Ovary (tissue), 7 donors: ENCODE measurements at regions not wholly inside any gene's neighbourhood (a gene's known extent, or its start where the extent isn't known, plus 50 kb on each side); places are given as distances from the start of the nearest gene placed in this dataset.

Experiments
- DNase-seq, 5 donors: peaks; one replicate each; pipeline ENCODE4 v3.0.0-alpha.2; 2019 to 2020
- H3K27ac ChIP-seq, 2 donors: fragments of 200-600 bp; one replicate each; pipeline versions ENCODE4 v1.5.1 to v1.8.0; 2019 to 2022
- H3K27me3 ChIP-seq: fragments of 200-600 bp; one replicate; pipeline ENCODE4 v1.8.0; 2022
- H3K36me3 ChIP-seq: fragments of 200-600 bp; sonication (generic); one replicate; pipeline ENCODE4 v1.5.1; 2019
- H3K4me1 ChIP-seq: one replicate; pipeline ENCODE4 v1.8.1; 2013; ENCODE audit warnings: mild to moderate bottlenecking, moderate library complexity; ENCODE audit not compliant: insufficient read depth
- H3K4me3 ChIP-seq: fragments of 200-600 bp; sonication (generic); one replicate; pipeline ENCODE4 v1.5.1; 2017
- H3K9me3 ChIP-seq, 2 donors: fragments of 200-600 bp in 1 of 2; sonication (generic) in 1 of 2; one replicate each; pipeline versions ENCODE4 v1.5.1 to v1.8.1; 2013 to 2019; ENCODE audit warnings: mild to moderate bottlenecking in 1 of 2, moderate library complexity in 1 of 2
- CTCF ChIP-seq, 3 donors: fragments of 450-650 bp in 2 of 3; fragments of 200-600 bp in 1 of 3; IDR thresholded peaks; one replicate each; pipeline versions ENCODE4 v1.5.1 to v1.8.0; 2016 to 2022; ENCODE audit warnings: antibody characterized with exemption in 3 of 3, mild to moderate bottlenecking in 1 of 3
- EP300 ChIP-seq: sonication (generic); formaldehyde crosslinking; IDR thresholded peaks from one replicate; pipeline ENCODE4 v1.6.1; 2017; ENCODE audit warnings: antibody characterized with exemption
- POLR2A ChIP-seq: fragments of 450-650 bp; IDR thresholded peaks from one replicate; pipeline ENCODE4 v1.6.1; 2017; ENCODE audit warnings: antibody characterized with exemption, mild to moderate bottlenecking, moderate library complexity
- WGBS, 3 donors: extraction: QIAGEN DNeasy Blood & Tissue Kit in 1 of 3; methylation state at CpG; one replicate each; pipeline versions ENCODE4 v1.1.5 to v1.1.7; 2013 to 2017; 5-methylcytosine and 5-hydroxymethylcytosine counted together
- intact Hi-C, 4 donors: fragments of 100-400 bp; cut with DNase I; formaldehyde crosslinking; loops; one replicate each; pipeline versions ENCODE4 v1.11.0 to v1.15.1; 2022 to 2023
- donor health status: DM: no; HTN: no; CAD: no; lungs with moderate emphysema.
- donor health status: DM: no; HTN: no; CAD: no.
- donor health status: Bipolar disorder and iron deficiency.
- donor health status: DM: no; HTN: no; CAD: no.
- donor health status: DM: yes; HTN: yes; CAD: no.

- Histone ChIP-seq H3K27ac (no peak overlapping the region), H3K4me1 (peaks cover 3% of the 10 kb centered on the region), H3K4me3 (no peak overlapping the region), H3K27me3 (no peaks in the 10 kb centered on the region), H3K9me3 (no peaks in the 10 kb centered on the region), H3K36me3 (no peaks in the 10 kb centered on the region)
- 28 to 40% (median 31%) methylated on average over 10 of the region's 10 CpGs for WGBS, 3 donors
- peak in 4 of 5 donors; percentile 30 to 64 (median 38) for DNase-seq
- no peak for TF ChIP-seq CTCF (IDR thresholded peaks at IDR 0.05)
- no peak for TF ChIP-seq POLR2A
- no peak for TF ChIP-seq EP300
- intact Hi-C loops = loop anchor here in 1 of 4 donors (5.0 kb wide), 1 partner anchor 120 kb away; no protein-coding TSS in a partner anchor
These were observed 193.7 kb downstream of the INO80D start for GRCh38 chr2:205892251-205892655.

GRCh38 chr2:205889114-205889513, 196.9 kb downstream of the INO80D start:
- WGBS, 3 donors = 82 to 94% (median 92%) methylated on average over 3 of the region's 3 CpGs
- Histone ChIP-seq H3K36me3 (no peaks in the 10 kb centered on the region), H3K4me3 (no peak overlapping the region), H3K9me3 (no peaks in the 10 kb centered on the region), H3K27ac (no peak overlapping the region), H3K27me3 (no peaks in the 10 kb centered on the region), H3K4me1 (peaks cover 1% of the 10 kb centered on the region)
- intact Hi-C loops = loop anchor here (5.0 to 10.0 kb wide), 3 partner anchors 114 to 207 kb away; partner anchors contain the start of gene NRP2 (in 2 of the 4)
- TF ChIP-seq POLR2A (no peak), EP300 (no peak)
- DNase-seq = no peak

- WGBS, 3 donors = 75 to 86% (median 78%) methylated on average over 10 of the region's 10 CpGs
- no peaks in the 10 kb centered on the region for H3K9me3 ChIP-seq
- H3K36me3 ChIP-seq = no peaks in the 10 kb centered on the region
- TF ChIP-seq POLR2A = no peak
- TF ChIP-seq EP300 = no peak
- TF ChIP-seq CTCF (IDR thresholded peaks at IDR 0.05) = no peak
- no peak for DNase-seq
- H3K4me1 ChIP-seq = peaks cover 1% of the 10 kb centered on the region
- no peaks in the 10 kb centered on the region for H3K27me3 ChIP-seq
- no peak overlapping the region for H3K27ac ChIP-seq
- no peak overlapping the region for H3K4me3 ChIP-seq
- intact Hi-C loops = loop anchor here (5.0 to 10.0 kb wide), 3 partner anchors 113 to 205 kb away; partner anchors contain the start of gene NRP2 (in 2 of the 4)
These were observed 198.3 kb downstream of the INO80D start for GRCh38 chr2:205887637-205888036.

GRCh38 chr2:205885492-205886099, 200.4 kb downstream of the INO80D start:
- 34 to 36% (median 34%) methylated on average over 23 of the region's 23 CpGs for WGBS, 3 donors
- H3K36me3 ChIP-seq = no peaks in the 10 kb centered on the region
- intact Hi-C loops = loop anchor here (2.0 to 10.0 kb wide), 4 partner anchors 111 to 203 kb away; partner anchors contain the start of gene NRP2 (in 2 of the 4)
- TF ChIP-seq CTCF (IDR thresholded peaks at IDR 0.05) (peak; percentile 83 to 86 (median 85)), EP300 (no peak), POLR2A (no peak)
- H3K27ac ChIP-seq = no peak overlapping the region
- peak; percentile 89 to 95 (median 92) for DNase-seq
- H3K9me3 ChIP-seq = no peaks in the 10 kb centered on the region
- no peaks in the 10 kb centered on the region for H3K4me1 ChIP-seq
- H3K27me3 ChIP-seq = no peaks in the 10 kb centered on the region
- H3K4me3 ChIP-seq = no peak overlapping the region

GRCh38 chr2:205883965-205884364, 201.7 kb downstream of the NRP2 start:
- TF ChIP-seq EP300 (no peak), CTCF (IDR thresholded peaks at IDR 0.05) (no peak), POLR2A (no peak)
- intact Hi-C loops = loop anchor here in 2 of 4 donors (2.0 to 10.0 kb wide), 2 partner anchors 109 to 117 kb away; no protein-coding TSS in a partner anchor
- DNase-seq = no peak
- no peaks in the 10 kb centered on the region for H3K27me3 ChIP-seq
- no peaks in the 10 kb centered on the region for H3K36me3 ChIP-seq
- no peak overlapping the region for H3K27ac ChIP-seq
- WGBS, 3 donors = 93 to 97% (median 94%) methylated on average over 4 of the region's 4 CpGs
- no peaks in the 10 kb centered on the region for H3K9me3 ChIP-seq
- no peak overlapping the region for H3K4me3 ChIP-seq
- H3K4me1 ChIP-seq = no peaks in the 10 kb centered on the region
